ENCODE measurements at regions not wholly inside any gene's neighbourhood (a gene's known extent, or its start where the extent isn't known, plus 50 kb on each side); places are given as distances from the start of the nearest gene placed in this dataset.

GRCh38 chr4:180808862-180809261, 1434.3 kb upstream of the TENM3 start:
- no peak overlapping the region for H3K4me3 ChIP-seq (ENCODE audit: low read length)
- H3K9me3 ChIP-seq (ENCODE audit: low read depth, low read length), result no peaks in the 10 kb centered on the region
- H3K27me3 ChIP-seq (ENCODE audit: insufficient read depth, low read length), result no peaks in the 10 kb centered on the region
- no peaks in the 10 kb centered on the region for H3K4me1 ChIP-seq (ENCODE audit: insufficient read depth, low read length)

DNA sequence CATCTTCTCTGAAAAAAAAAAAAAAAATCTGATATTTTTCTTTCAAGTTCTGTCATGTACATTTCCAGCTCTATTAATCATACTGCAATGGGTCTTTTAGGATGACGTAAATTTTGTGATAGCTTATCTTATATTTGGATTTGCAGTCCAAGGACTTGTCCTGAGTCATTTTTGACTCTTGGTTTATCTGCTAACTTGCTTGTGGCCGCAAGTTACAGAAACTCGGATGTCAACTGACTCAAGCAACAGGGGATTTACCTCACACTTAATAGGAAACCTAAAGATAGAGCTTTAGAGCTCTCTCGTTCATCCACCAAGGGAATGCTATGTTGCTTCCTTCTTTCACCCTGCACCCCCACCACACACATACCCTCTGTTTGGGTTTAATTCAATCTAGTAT, 1433.8 kb upstream of the TENM3 start:
- H3K27me3 ChIP-seq (ENCODE audit: insufficient read depth, low read length), result no peaks in the 10 kb centered on the region
- H3K4me1 ChIP-seq (ENCODE audit: insufficient read depth, low read length), result no peaks in the 10 kb centered on the region
- H3K9me3 ChIP-seq (ENCODE audit: low read depth, low read length), result no peaks in the 10 kb centered on the region
- H3K4me3 ChIP-seq (ENCODE audit: low read length), result no peak overlapping the region

GRCh38 chr4:180810581-180810980, 1432.6 kb upstream of the TENM3 start:
- Histone ChIP-seq H3K4me1 (ENCODE audit: insufficient read depth, low read length) (no peaks in the 10 kb centered on the region), H3K4me3 (ENCODE audit: low read length) (no peak overlapping the region), H3K27me3 (ENCODE audit: insufficient read depth, low read length) (no peaks in the 10 kb centered on the region), H3K9me3 (ENCODE audit: low read depth, low read length) (no peaks in the 10 kb centered on the region)

DNA sequence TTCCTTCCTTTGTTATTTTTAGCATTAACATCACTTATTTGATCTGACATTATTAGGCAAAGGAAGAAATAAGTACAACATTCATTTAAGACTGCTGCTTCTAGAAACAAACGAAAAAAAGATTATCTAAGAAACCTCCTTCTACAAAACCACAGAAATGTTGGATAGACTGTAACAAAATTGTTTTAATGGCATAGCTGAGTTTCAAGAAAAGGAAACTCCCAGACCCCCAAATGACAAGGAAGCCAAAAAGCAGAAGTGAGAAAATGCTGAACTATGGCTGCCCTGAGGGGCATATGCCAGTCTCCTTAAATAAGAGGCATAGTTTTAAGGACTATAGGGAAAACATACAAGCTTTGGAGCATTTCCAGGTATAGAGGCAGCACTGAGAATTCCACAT, 1431.6 kb upstream of the TENM3 start:
- Histone ChIP-seq H3K9me3 (ENCODE audit: low read depth, low read length) (no peaks in the 10 kb centered on the region), H3K4me3 (ENCODE audit: low read length) (no peak overlapping the region), H3K27me3 (ENCODE audit: insufficient read depth, low read length) (no peaks in the 10 kb centered on the region), H3K4me1 (ENCODE audit: insufficient read depth, low read length) (no peaks in the 10 kb centered on the region)

GRCh38 chr4:180812783-180813182, 1430.4 kb upstream of the TENM3 start:
- Histone ChIP-seq H3K4me1 (ENCODE audit: insufficient read depth, low read length) (no peaks in the 10 kb centered on the region), H3K4me3 (ENCODE audit: low read length) (no peak overlapping the region), H3K27me3 (ENCODE audit: insufficient read depth, low read length) (no peaks in the 10 kb centered on the region), H3K9me3 (ENCODE audit: low read depth, low read length) (no peaks in the 10 kb centered on the region)

GRCh38 chr4:180814875-180815417, 1428.3 kb upstream of the TENM3 start:
- H3K27me3 ChIP-seq (ENCODE audit: insufficient read depth, low read length), result no peaks in the 10 kb centered on the region
- H3K4me1 ChIP-seq (ENCODE audit: insufficient read depth, low read length), result no peaks in the 10 kb centered on the region
- H3K9me3 ChIP-seq (ENCODE audit: low read depth, low read length), result no peaks in the 10 kb centered on the region
- no peak overlapping the region for H3K4me3 ChIP-seq (ENCODE audit: low read length)

- H3K4me1 ChIP-seq (ENCODE audit: insufficient read depth, low read length), result no peaks in the 10 kb centered on the region
- no peaks in the 10 kb centered on the region for H3K27me3 ChIP-seq (ENCODE audit: insufficient read depth, low read length)
- no peaks in the 10 kb centered on the region for H3K9me3 ChIP-seq (ENCODE audit: low read depth, low read length)
- H3K4me3 ChIP-seq (ENCODE audit: low read length), result no peak overlapping the region
Observed at GRCh38 chr4:180817529-180817928, 1425.7 kb upstream of the TENM3 start.

- H3K4me1 ChIP-seq (ENCODE audit: insufficient read depth, low read length), result no peaks in the 10 kb centered on the region
- no peaks in the 10 kb centered on the region for H3K9me3 ChIP-seq (ENCODE audit: low read depth, low read length)
- H3K4me3 ChIP-seq (ENCODE audit: low read length), result no peak overlapping the region
- H3K27me3 ChIP-seq (ENCODE audit: insufficient read depth, low read length), result no peaks in the 10 kb centered on the region
Observed at GRCh38 chr4:180823108-180823507, 1420.1 kb upstream of the TENM3 start.

DNA sequence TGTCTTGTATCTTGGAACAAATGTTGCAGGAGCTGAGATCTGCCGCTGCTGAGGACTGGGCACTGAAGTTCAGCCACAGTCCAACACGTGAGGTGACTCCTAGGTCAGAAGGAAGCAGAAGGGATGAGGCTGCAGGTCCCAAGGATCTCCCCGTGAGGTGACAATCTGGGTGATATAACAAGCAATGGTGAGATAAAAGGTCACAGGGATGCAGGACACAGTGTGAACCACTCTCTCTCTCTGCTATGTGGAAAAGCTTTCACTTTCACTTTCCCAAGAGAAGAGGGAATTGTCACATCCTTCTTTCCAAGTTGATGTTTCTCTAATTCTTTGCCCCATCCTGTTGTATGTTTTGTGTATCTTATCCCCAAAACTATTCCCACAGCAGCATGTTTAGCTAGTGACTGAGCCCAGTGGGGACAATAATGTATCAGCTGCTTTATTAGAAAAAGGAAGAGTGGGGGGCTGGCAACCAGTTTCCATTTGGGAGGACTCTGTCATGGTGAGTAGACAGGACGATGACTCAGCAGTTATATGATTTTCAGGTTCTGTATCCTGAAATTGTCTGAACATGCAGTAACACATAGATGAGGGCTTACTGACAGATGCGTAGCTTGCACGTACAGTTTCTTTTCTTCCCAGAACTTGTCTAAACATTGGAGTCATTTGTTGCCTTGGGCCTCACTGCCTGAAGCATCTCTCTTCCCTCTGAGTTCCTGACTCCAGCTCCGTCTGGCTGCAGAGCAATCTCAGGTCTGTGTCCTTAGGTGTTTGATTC, 1415.8 kb upstream of the TENM3 start:
- Histone ChIP-seq H3K9me3 (ENCODE audit: low read depth, low read length) (no peaks in the 10 kb centered on the region), H3K27me3 (ENCODE audit: insufficient read depth, low read length) (no peaks in the 10 kb centered on the region), H3K4me1 (ENCODE audit: insufficient read depth, low read length) (no peaks in the 10 kb centered on the region), H3K4me3 (ENCODE audit: low read length) (no peak overlapping the region)

GRCh38 chr4:180828455-180829018, 1414.7 kb upstream of the TENM3 start:
- no peaks in the 10 kb centered on the region for H3K9me3 ChIP-seq (ENCODE audit: low read depth, low read length)
- H3K4me3 ChIP-seq (ENCODE audit: low read length), result no peak overlapping the region
- H3K4me1 ChIP-seq (ENCODE audit: insufficient read depth, low read length), result no peaks in the 10 kb centered on the region
- no peaks in the 10 kb centered on the region for H3K27me3 ChIP-seq (ENCODE audit: insufficient read depth, low read length)

- no peaks in the 10 kb centered on the region for H3K4me1 ChIP-seq (ENCODE audit: insufficient read depth, low read length)
- H3K4me3 ChIP-seq (ENCODE audit: low read length), result no peak overlapping the region
- H3K27me3 ChIP-seq (ENCODE audit: insufficient read depth, low read length), result no peaks in the 10 kb centered on the region
- H3K9me3 ChIP-seq (ENCODE audit: low read depth, low read length), result no peaks in the 10 kb centered on the region
Observed at GRCh38 chr4:180832073-180832472, 1411.1 kb upstream of the TENM3 start.

DNA sequence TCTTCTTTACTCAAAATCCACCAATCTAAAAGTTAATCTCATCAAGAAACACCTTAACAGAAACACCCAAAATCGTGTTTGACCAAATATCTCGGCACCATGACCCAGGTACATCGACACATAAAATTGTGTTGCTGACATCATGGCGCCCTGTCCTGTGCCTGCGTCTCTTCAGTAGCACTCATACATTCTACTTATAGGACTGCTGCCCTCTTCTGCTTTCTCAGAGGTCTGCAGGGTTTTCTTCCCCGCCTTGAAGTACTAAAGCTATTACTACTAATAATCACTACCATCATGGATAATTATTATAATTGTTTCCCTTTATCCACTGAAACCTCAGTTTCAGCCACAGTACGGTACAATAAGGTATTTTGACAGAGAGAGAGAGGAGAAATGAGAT, 1403.1 kb upstream of the TENM3 start:
- Histone ChIP-seq H3K9me3 (ENCODE audit: low read depth, low read length) (no peaks in the 10 kb centered on the region), H3K4me1 (ENCODE audit: insufficient read depth, low read length) (no peaks in the 10 kb centered on the region), H3K27me3 (ENCODE audit: insufficient read depth, low read length) (no peaks in the 10 kb centered on the region), H3K4me3 (ENCODE audit: low read length) (no peak overlapping the region)

- Histone ChIP-seq H3K27me3 (ENCODE audit: insufficient read depth, low read length) (no peaks in the 10 kb centered on the region), H3K9me3 (ENCODE audit: low read depth, low read length) (no peaks in the 10 kb centered on the region), H3K4me1 (ENCODE audit: insufficient read depth, low read length) (no peaks in the 10 kb centered on the region)
Observed at GRCh38 chr4:180850318-180850940, 1392.8 kb upstream of the TENM3 start.

DNA sequence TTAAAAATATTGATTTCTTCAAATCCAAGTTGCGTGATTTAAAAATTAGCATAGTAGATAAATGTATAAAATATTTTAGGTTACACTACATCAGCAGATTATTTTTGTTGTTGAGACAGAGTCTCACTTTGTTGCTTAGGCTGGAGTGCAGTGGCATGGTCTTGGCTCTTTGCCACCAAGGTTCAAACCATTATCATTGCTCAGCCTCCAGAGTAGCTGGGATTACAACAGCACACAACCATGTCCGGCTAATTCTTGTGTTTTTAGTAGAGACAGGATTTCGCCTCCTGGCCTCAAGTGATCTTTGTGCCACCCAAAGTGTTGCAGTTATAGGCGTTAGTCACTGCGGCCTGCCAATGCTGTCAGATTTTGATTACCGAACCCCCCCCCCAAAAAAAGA, 1390.5 kb upstream of the TENM3 start:
- no peaks in the 10 kb centered on the region for H3K27me3 ChIP-seq (ENCODE audit: insufficient read depth, low read length)
- no peaks in the 10 kb centered on the region for H3K9me3 ChIP-seq (ENCODE audit: low read depth, low read length)
- H3K4me3 ChIP-seq (ENCODE audit: low read length), result no peak overlapping the region
- no peaks in the 10 kb centered on the region for H3K4me1 ChIP-seq (ENCODE audit: insufficient read depth, low read length)

More at GRCh38 chr4:180850318-180850940, 1392.8 kb upstream of the TENM3 start:
- H3K4me3 ChIP-seq (ENCODE audit: low read length), result no peak overlapping the region

DNA sequence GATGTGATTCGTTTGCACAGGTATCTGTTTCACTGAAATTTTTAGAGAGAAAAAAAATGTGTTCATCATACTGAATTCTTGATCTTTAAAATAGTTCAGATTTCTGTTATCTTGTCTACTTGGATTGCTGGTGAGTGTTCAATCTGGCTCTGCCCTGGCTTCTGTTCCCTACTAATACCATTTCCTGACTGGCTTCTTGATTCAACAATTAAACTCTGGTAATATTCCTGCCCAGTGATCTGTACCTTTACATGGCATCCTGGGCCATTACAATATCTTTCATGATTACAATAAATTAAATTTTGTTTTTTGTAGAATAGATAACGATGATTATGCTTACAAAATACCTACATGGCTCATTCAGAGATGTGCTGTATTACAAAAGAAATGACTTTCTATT, 1388.0 kb upstream of the TENM3 start:
- H3K27me3 ChIP-seq (ENCODE audit: insufficient read depth, low read length), result no peaks in the 10 kb centered on the region
- no peaks in the 10 kb centered on the region for H3K9me3 ChIP-seq (ENCODE audit: low read depth, low read length)
- no peak overlapping the region for H3K4me3 ChIP-seq (ENCODE audit: low read length)
- H3K4me1 ChIP-seq (ENCODE audit: insufficient read depth, low read length), result no peaks in the 10 kb centered on the region
